HFFc6 (cell line): ENCODE measurements at regions not wholly inside any gene's neighbourhood (a gene's known extent, or its start where the extent isn't known, plus 50 kb on each side); places are given as distances from the start of the nearest gene placed in this dataset.

Experiments
- DNase-seq: peaks from one replicate; pipeline ENCODE4 v3.0.0-alpha.2; 2018
- H3K27ac Mint-ChIP-seq: 2 replicates; pipeline ENCODE4 v1.8.0; 2020; ENCODE audit warnings: mild to moderate bottlenecking, mixed read lengths
- H3K27me3 Mint-ChIP-seq: 2 replicates; pipeline ENCODE4 v1.8.0; 2021; ENCODE audit warnings: mild to moderate bottlenecking, moderate library complexity, mixed read lengths; ENCODE audit not compliant: insufficient read depth
- H3K36me3 Mint-ChIP-seq: 2 replicates; pipeline ENCODE4 v1.8.0; 2021; ENCODE audit warnings: low read depth, mixed read lengths
- H3K4me1 Mint-ChIP-seq: 2 replicates; pipeline ENCODE4 v1.8.0; 2020; ENCODE audit warnings: low read depth, mixed read lengths
- H3K4me3 Mint-ChIP-seq: 2 replicates; pipeline ENCODE4 v1.8.0; 2020; ENCODE audit warnings: mild to moderate bottlenecking, moderate library complexity, mixed read lengths
- H3K9me3 Mint-ChIP-seq: 2 replicates; pipeline ENCODE4 v1.8.0; 2020; ENCODE audit warnings: mild to moderate bottlenecking, mixed read lengths
- TF ChIP-seq, protein P1 (sequence below): fragments of 200-600 bp; sonication (generic); IDR thresholded peaks from 2 replicates; pipeline ENCODE4 v1.5.0; 2021; ENCODE audit warnings: antibody characterized with exemption, mild to moderate bottlenecking

GRCh38 chr4:3854661-3855060 lies 88.5 kb downstream of the ADRA2C start:
- H3K27me3 Mint-ChIP-seq, result peaks cover 52% of the 10 kb centered on the region
- H3K36me3 Mint-ChIP-seq, result peaks cover 8% of the 10 kb centered on the region; the same call in 1 of the 2 replicates
- H3K9me3 Mint-ChIP-seq, result peaks cover 15% of the 10 kb centered on the region
- H3K27ac Mint-ChIP-seq, result no peak overlapping the region
- DNase-seq, result no peak
- H3K4me3 Mint-ChIP-seq, result no peak overlapping the region
- TF ChIP-seq, protein P1, sequence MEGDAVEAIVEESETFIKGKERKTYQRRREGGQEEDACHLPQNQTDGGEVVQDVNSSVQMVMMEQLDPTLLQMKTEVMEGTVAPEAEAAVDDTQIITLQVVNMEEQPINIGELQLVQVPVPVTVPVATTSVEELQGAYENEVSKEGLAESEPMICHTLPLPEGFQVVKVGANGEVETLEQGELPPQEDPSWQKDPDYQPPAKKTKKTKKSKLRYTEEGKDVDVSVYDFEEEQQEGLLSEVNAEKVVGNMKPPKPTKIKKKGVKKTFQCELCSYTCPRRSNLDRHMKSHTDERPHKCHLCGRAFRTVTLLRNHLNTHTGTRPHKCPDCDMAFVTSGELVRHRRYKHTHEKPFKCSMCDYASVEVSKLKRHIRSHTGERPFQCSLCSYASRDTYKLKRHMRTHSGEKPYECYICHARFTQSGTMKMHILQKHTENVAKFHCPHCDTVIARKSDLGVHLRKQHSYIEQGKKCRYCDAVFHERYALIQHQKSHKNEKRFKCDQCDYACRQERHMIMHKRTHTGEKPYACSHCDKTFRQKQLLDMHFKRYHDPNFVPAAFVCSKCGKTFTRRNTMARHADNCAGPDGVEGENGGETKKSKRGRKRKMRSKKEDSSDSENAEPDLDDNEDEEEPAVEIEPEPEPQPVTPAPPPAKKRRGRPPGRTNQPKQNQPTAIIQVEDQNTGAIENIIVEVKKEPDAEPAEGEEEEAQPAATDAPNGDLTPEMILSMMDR, result no peak
- H3K4me1 Mint-ChIP-seq, result peaks cover 9% of the 10 kb centered on the region

- no peak for DNase-seq
- Mint-ChIP-seq H3K27ac (no peak overlapping the region), H3K4me1 (peaks cover 9% of the 10 kb centered on the region), H3K36me3 (0 out of 2 replicates have a peak, but pooled peaks cover 3% of the 10 kb centered on the region), H3K27me3 (peaks cover 52% of the 10 kb centered on the region), H3K4me3 (no peak overlapping the region), H3K9me3 (peaks cover 5% of the 10 kb centered on the region)
- TF ChIP-seq, protein P1, result no peak
These were observed 89.5 kb downstream of the ADRA2C start for GRCh38 chr4:3855646-3856045.

DNA sequence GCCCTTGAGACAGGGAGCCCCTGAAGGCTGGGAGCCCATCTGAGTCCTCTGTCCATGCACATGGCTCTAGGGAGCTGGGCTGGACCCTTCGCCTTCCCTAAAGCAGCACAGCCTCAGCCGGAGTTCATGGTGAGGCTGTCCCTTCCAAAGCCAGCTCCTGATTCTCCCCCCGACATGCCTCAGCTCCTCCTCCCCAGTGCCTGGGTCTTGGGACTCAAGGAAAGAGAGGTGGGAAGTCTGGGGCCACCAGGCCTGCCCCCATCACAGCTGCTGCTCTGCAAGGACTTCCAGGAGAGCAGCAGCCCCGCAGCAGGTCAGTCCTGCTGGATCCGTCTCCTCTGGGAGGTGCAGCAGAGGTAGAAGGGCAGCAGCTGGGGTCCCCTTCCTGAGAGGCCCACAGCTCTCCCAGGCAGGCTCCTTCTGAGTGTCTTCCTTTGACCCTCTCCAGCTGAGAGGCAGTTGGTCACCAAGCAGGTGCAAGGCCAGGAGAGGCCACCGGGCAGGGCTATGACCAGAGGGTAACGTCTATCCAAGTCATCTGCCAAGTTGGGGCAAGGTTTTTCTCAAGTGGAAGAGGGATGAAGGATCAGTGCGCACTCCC lies 90.5 kb downstream of the ADRA2C start:
- Mint-ChIP-seq H3K9me3 (no peaks in the 10 kb centered on the region), H3K27me3 (peaks cover 51% of the 10 kb centered on the region), H3K4me3 (no peak overlapping the region), H3K4me1 (peaks cover 2% of the 10 kb centered on the region), H3K27ac (no peak overlapping the region), H3K36me3 (no peaks in the 10 kb centered on the region)
- no peak for DNase-seq
- TF ChIP-seq, protein P1, result no peak

GRCh38 chr4:3857269-3857926 lies 91.2 kb downstream of the ADRA2C start:
- H3K27me3 Mint-ChIP-seq, result peaks cover 51% of the 10 kb centered on the region
- TF ChIP-seq, protein P1, result no peak
- H3K9me3 Mint-ChIP-seq, result no peaks in the 10 kb centered on the region
- no peak for DNase-seq
- no peak overlapping the region for H3K27ac Mint-ChIP-seq
- H3K36me3 Mint-ChIP-seq, result no peaks in the 10 kb centered on the region
- H3K4me3 Mint-ChIP-seq, result no peak overlapping the region
- H3K4me1 Mint-ChIP-seq, result no peaks in the 10 kb centered on the region

DNA sequence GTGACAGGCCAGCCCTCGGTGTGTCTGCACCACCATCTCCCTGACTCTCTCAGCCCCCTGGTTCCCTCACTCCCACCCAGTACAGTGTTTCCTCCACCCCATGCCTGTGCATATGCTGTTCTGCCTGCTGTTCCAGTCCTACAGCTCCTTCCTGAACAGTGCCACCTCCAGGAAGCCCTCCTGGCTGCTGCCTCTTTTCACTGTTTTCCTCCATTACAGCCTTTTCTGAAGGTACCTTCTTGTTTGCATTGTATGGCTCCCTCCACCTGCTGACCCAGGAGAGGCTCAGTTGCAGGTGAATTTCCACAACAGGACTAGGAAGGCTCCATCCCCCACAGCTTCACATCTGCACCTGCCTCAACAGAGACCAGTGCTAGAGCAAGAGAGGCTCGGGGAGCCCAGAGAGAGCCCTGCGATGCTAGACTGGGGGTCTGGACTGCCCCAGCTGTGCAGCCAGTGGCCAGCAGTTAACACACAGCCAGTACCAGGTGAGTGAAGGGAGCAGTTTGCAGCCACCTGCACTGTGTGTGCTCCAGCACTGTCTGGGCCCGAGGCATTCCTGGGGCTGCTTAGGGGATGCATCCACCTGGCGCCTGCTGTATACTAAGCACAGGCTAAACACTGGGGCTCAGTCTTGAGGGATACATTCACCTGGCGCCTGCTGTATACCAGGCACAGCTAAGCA lies 92.0 kb downstream of the ADRA2C start:
- TF ChIP-seq, protein P1, result no peak
- no peaks in the 10 kb centered on the region for H3K36me3 Mint-ChIP-seq
- peaks cover 51% of the 10 kb centered on the region for H3K27me3 Mint-ChIP-seq

More for the DNA sequence above, 92.0 kb downstream of the ADRA2C start:
- no peak for DNase-seq
- H3K4me3 Mint-ChIP-seq, result no peak overlapping the region
- H3K4me1 Mint-ChIP-seq, result no peaks in the 10 kb centered on the region
- no peak overlapping the region for H3K27ac Mint-ChIP-seq
- H3K9me3 Mint-ChIP-seq, result no peaks in the 10 kb centered on the region
